H1 (cell line): ENCODE measurements at regions not wholly inside any gene's neighbourhood (a gene's known extent, or its start where the extent isn't known, plus 50 kb on each side); places are given as distances from the start of the nearest gene placed in this dataset.
A peak's percentile ranks its signal among the peaks of the same experiment; 100 is the strongest.

ENCODE experiments used
- CTCF ChIA-PET: fragments of 300-600 bp; sonication (Branson Sonifier 250); formaldehyde crosslinking; loops from one replicate; lab custom pipeline; 2021; ENCODE audit not compliant: partially characterized antibody; lab: Charles Lee
- POLR2A ChIA-PET: fragments of 300-600 bp; sonication (Branson Sonifier 250); formaldehyde crosslinking; loops from one replicate; lab custom pipeline; 2021; ENCODE audit warnings: inconsistent platforms; ENCODE audit not compliant: partially characterized antibody; lab: Charles Lee
- DNase-seq, 2 experiments: peaks; one replicate each; pipeline versions ENCODE4 v3.0.0 to v3.0.0-alpha.2; 2010 to 2022; ENCODE audit warnings: low spot score in 2 of 2, low read depth in 1 of 2, mixed read lengths in 1 of 2
- FAIRE-seq: peaks from 2 replicates; lab custom pipeline; 2011; peaks lifted over from hg19 to GRCh38; lab: Jason Lieb, UNC
- H2AFZ ChIP-seq: 2 replicates; pipeline ENCODE4 v1.8.1; 2012; ENCODE audit warnings: low read length, inconsistent platforms
- H2AK5ac ChIP-seq: 2 replicates; pipeline ENCODE4 v1.6.1; 2013; ENCODE audit warnings: low read depth, low read length
- H2BK120ac ChIP-seq: replicated peaks from 2 replicates; pipeline ENCODE3; 2013; ENCODE audit warnings: low read depth, low read length, inconsistent platforms
- H2BK12ac ChIP-seq: 2 replicates; pipeline ENCODE4 v1.6.1; 2013; ENCODE audit warnings: low read depth, low read length
- H2BK15ac ChIP-seq: 2 replicates; pipeline ENCODE4 v1.6.1; 2013; ENCODE audit warnings: low read length
- H2BK20ac ChIP-seq: 2 replicates; pipeline ENCODE4 v1.6.1; 2013; ENCODE audit warnings: low read length
- H2BK5ac ChIP-seq: 2 replicates; pipeline ENCODE4 v1.6.1; 2013; ENCODE audit warnings: low read depth, low read length
- H3K14ac ChIP-seq: 2 replicates; pipeline ENCODE4 v1.6.1; 2013; ENCODE audit warnings: inconsistent platforms; ENCODE audit not compliant: insufficient read length
- H3K18ac ChIP-seq: 2 replicates; pipeline ENCODE4 v1.6.1; 2013; ENCODE audit warnings: low read length; ENCODE audit errors: extremely low read depth
- H3K23ac ChIP-seq: 2 replicates; pipeline ENCODE4 v1.6.1; 2013; ENCODE audit warnings: inconsistent platforms; ENCODE audit not compliant: insufficient read length
- H3K23me2 ChIP-seq: 2 replicates; pipeline ENCODE4 v1.6.1; 2013; ENCODE audit warnings: low read depth, low read length
- H3K27ac ChIP-seq: 2 replicates; pipeline ENCODE4 v1.6.1; 2011; ENCODE audit warnings: low read depth, low read length, inconsistent platforms
- H3K27me3 ChIP-seq, 4 experiments: replicated peaks in 1 of 4; 1 replicate in 1 of 4; 2 replicates in 3 of 4; pipeline versions ENCODE4 v1.6.1 to v1.8.1; 2011 to 2013; ENCODE audit warnings: low read length in 3 of 4, mild to moderate bottlenecking in 3 of 4, inconsistent platforms in 2 of 4, mixed read lengths in 2 of 4, moderate library complexity in 1 of 4; ENCODE audit not compliant: control insufficient read depth in 3 of 4, insufficient read depth in 3 of 4; ENCODE audit errors: extremely low read depth in 1 of 4
- H3K36me3 ChIP-seq, 4 experiments: 2 replicates each; pipeline versions ENCODE4 v1.6.1 to v1.8.1; 2011 to 2013; ENCODE audit warnings: mild to moderate bottlenecking in 4 of 4, low read length in 3 of 4, moderate library complexity in 2 of 4, control low read depth in 1 of 4, inconsistent platforms in 1 of 4; ENCODE audit not compliant: insufficient read depth in 4 of 4, control insufficient read depth in 2 of 4
- H3K4ac ChIP-seq: replicated peaks from 2 replicates; pipeline ENCODE3; 2013; ENCODE audit warnings: low read length, low read depth, mixed read lengths, inconsistent platforms; ENCODE audit not compliant: insufficient read length
- H3K4me1 ChIP-seq, 4 experiments: replicated peaks in 1 of 4; 1 replicate in 1 of 4; 2 replicates in 3 of 4; pipeline versions ENCODE4 v1.6.1 to v1.8.1; 2011 to 2013; ENCODE audit warnings: low read length in 3 of 4, inconsistent platforms in 2 of 4, mixed read lengths in 1 of 4; ENCODE audit not compliant: insufficient read depth in 4 of 4, control insufficient read depth in 3 of 4
- H3K4me2 ChIP-seq, 2 experiments: 2 replicates each; pipeline versions ENCODE4 v1.6.1 to v1.8.1; 2011 to 2013; ENCODE audit warnings: low read depth in 2 of 2, low read length in 2 of 2, control low read depth in 1 of 2, inconsistent platforms in 1 of 2, mild to moderate bottlenecking in 1 of 2; ENCODE audit not compliant: insufficient read depth in 1 of 2
- H3K4me3 ChIP-seq, 4 experiments: fragments of 200-600, 300-600 bp in 1 of 4; sonication (generic), shearing (Covaris generic), sonication (Bioruptor Twin) in 1 of 4; 2 replicates each; pipeline versions ENCODE4 v1.5.1 to v1.8.1; 2011 to 2016; ENCODE audit warnings: low read length in 4 of 4, low read depth in 3 of 4, control low read depth in 2 of 4, inconsistent platforms in 2 of 4, mild to moderate bottlenecking in 2 of 4, mixed read lengths in 1 of 4, moderate library complexity in 1 of 4; ENCODE audit not compliant: insufficient read depth in 2 of 4; ENCODE audit errors: extremely low read depth in 1 of 4
- H3K56ac ChIP-seq: replicated peaks from 2 replicates; pipeline ENCODE3; 2013; ENCODE audit warnings: low read depth, mild to moderate bottlenecking, mixed read lengths, low read length, inconsistent platforms; ENCODE audit not compliant: insufficient read length
- H3K79me1 ChIP-seq: 2 replicates; pipeline ENCODE4 v1.6.1; 2013; ENCODE audit warnings: low read depth, low read length, control low read depth
- H3K79me2 ChIP-seq, 2 experiments: 2 replicates each; pipeline versions ENCODE4 v1.6.1 to v1.8.1; 2012 to 2013; ENCODE audit warnings: low read length in 2 of 2, mild to moderate bottlenecking in 2 of 2, inconsistent platforms in 1 of 2; ENCODE audit not compliant: insufficient read depth in 2 of 2, control insufficient read depth in 1 of 2
- H3K9ac ChIP-seq, 4 experiments: replicated peaks in 1 of 4; 1 replicate in 1 of 4; 2 replicates in 3 of 4; pipeline versions ENCODE4 v1.6.1 to v1.8.1; 2011 to 2013; ENCODE audit warnings: low read depth in 3 of 4, low read length in 3 of 4, control low read depth in 2 of 4, mild to moderate bottlenecking in 2 of 4, moderate library complexity in 2 of 4, inconsistent platforms in 1 of 4; ENCODE audit errors: extremely low read depth in 1 of 4
- H3K9me3 ChIP-seq, 2 experiments: 2 replicates each; pipeline versions ENCODE4 v1.6.1 to v1.8.1; 2012 to 2013; ENCODE audit warnings: mild to moderate bottlenecking in 2 of 2, moderate library complexity in 2 of 2, control low read depth in 1 of 2, inconsistent platforms in 1 of 2, low read depth in 1 of 2, low read length in 1 of 2, mixed read lengths in 1 of 2; ENCODE audit not compliant: insufficient read depth in 2 of 2
- H4K20me1 ChIP-seq, 2 experiments: replicated peaks in 1 of 2; 2 replicates each; pipeline versions ENCODE3 to v1.8.1; 2011 to 2013; ENCODE audit warnings: inconsistent platforms in 2 of 2, low read length in 2 of 2, mild to moderate bottlenecking in 1 of 2; ENCODE audit not compliant: insufficient read depth in 2 of 2, control insufficient read depth in 1 of 2
- H4K5ac ChIP-seq: 2 replicates; pipeline ENCODE4 v1.6.1; 2013; ENCODE audit warnings: low read length, low read depth, mixed read lengths, inconsistent platforms; ENCODE audit not compliant: insufficient read length
- H4K8ac ChIP-seq: 2 replicates; pipeline ENCODE4 v1.8.0; 2013; ENCODE audit warnings: mild to moderate bottlenecking, moderate library complexity, low read length, inconsistent platforms; ENCODE audit not compliant: insufficient read depth; ENCODE audit errors: extremely low read depth
- H4K91ac ChIP-seq: replicated peaks from 2 replicates; pipeline ENCODE3; 2013; ENCODE audit warnings: low read length, mixed read lengths, inconsistent platforms; ENCODE audit not compliant: insufficient read length
- CHD1 ChIP-seq: IDR thresholded peaks from 2 replicates; pipeline ENCODE4 v1.6.1; 2012; ENCODE audit warnings: low read depth, low read length, improper control_type of control experiment
- TAF7 ChIP-seq: optimal IDR thresholded peaks from 2 replicates; pipeline ENCODE3; 2011; ENCODE audit warnings: low read depth, mild to moderate bottlenecking, inconsistent platforms, low read length, moderate library complexity, borderline replicate concordance
- WGBS, 2 experiments: shearing (Covaris generic) in 1 of 2; methylation state at CpG; one replicate each; pipeline versions ENCODE4 v1.1.6 to v1.1.7; 2013 to 2015; ENCODE audit warnings: low lambda C conversion rate in 2 of 2, mixed read lengths in 2 of 2, inconsistent platforms in 1 of 2, low coverage in 1 of 2, missing lambda C conversion rate in 1 of 2; ENCODE audit not compliant: insufficient replicate concordance in 2 of 2, insufficient coverage in 1 of 2, insufficient read length in 1 of 2; ENCODE audit errors: extremely low coverage in 1 of 2, missing lambda C conversion rate in 1 of 2; 5-methylcytosine and 5-hydroxymethylcytosine counted together

GRCh38 chr4:188387179-188387791 lies 248.0 kb downstream of the TRIML1 start:
- Histone ChIP-seq H3K4me3 (no peak overlapping the region), H2BK20ac (no peak overlapping the region), H3K9me3 (peaks cover 10 to 22% of the 10 kb centered on the region in 2 experiments), H3K4ac (no peak overlapping the region), H3K79me1 (no peaks in the 10 kb centered on the region), H3K56ac (no peak overlapping the region), H4K8ac (no peak overlapping the region), H2AFZ (no peak overlapping the region), H2BK120ac (no peak overlapping the region), H3K4me2 (no peak overlapping the region), H2BK15ac (no peak overlapping the region), H4K20me1 (no peaks in the 10 kb centered on the region), H3K9ac (no peak overlapping the region), H4K5ac (no peak overlapping the region), H3K18ac (no peak overlapping the region), H3K27ac (no peak overlapping the region), H3K23me2 (no peaks in the 10 kb centered on the region), H2BK12ac (no peak overlapping the region), H2BK5ac (no peak overlapping the region), H2AK5ac (no peak overlapping the region), H3K36me3 (no peaks in the 10 kb centered on the region; a peak in 1 of 8 replicates), H3K14ac (no peak overlapping the region), H3K79me2 (no peaks in the 10 kb centered on the region), H3K27me3 (no peaks in the 10 kb centered on the region), H3K23ac (no peak overlapping the region), H4K91ac (no peak overlapping the region), H3K4me1 (peaks cover 0 to 3% (median 0%) of the 10 kb centered on the region in 4 experiments; a peak in 2 of 7 replicates)
- ChIA-PET CTCF (no interaction called here), POLR2A (no interaction called here)
- peak; percentile 19 for FAIRE-seq
- 70% methylated on average over 5 of the region's 5 CpGs; no CpG with 5 or more reads in 1 of the 2 experiments for WGBS, 2 experiments
- DNase-seq: no peak
- no peak for TF ChIP-seq TAF7
- no peak for TF ChIP-seq CHD1
